Liver (tissue), 8 donors: ENCODE measurements at regions not wholly inside any gene's neighbourhood (a gene's known extent, or its start where the extent isn't known, plus 50 kb on each side); places are given as distances from the start of the nearest gene placed in this dataset.

ENCODE experiments used
- DNase-seq: peaks from one replicate; pipeline ENCODE4 v3.0.0-alpha.2; 2017; ENCODE audit warnings: low spot score
- H3K27ac ChIP-seq, 2 donors: one replicate each; pipeline ENCODE4 v1.7.0; 2013; ENCODE audit warnings: inconsistent platforms in 2 of 2, low read length in 2 of 2, control low read depth in 1 of 2, low read depth in 1 of 2, mild to moderate bottlenecking in 1 of 2
- H3K27me3 ChIP-seq, 4 donors: one replicate each; pipeline versions ENCODE4 v1.6.1 to v1.7.0; 2013; ENCODE audit warnings: low read length in 3 of 4, inconsistent platforms in 1 of 4, mild to moderate bottlenecking in 1 of 4, moderate library complexity in 1 of 4; ENCODE audit not compliant: control insufficient read depth in 4 of 4, insufficient read depth in 4 of 4
- H3K36me3 ChIP-seq, 4 donors: one replicate each; pipeline versions ENCODE4 v1.6.1 to v1.7.0; 2013; ENCODE audit warnings: low read length in 3 of 4, mild to moderate bottlenecking in 3 of 4, low read depth in 1 of 4, moderate library complexity in 1 of 4; ENCODE audit not compliant: control insufficient read depth in 4 of 4, insufficient read depth in 3 of 4
- H3K4me1 ChIP-seq, 4 donors: one replicate each; pipeline versions ENCODE4 v1.6.1 to v1.7.0; 2013; ENCODE audit warnings: low read length in 3 of 4, mild to moderate bottlenecking in 3 of 4, moderate library complexity in 1 of 4; ENCODE audit not compliant: control insufficient read depth in 4 of 4, insufficient read depth in 4 of 4
- H3K4me3 ChIP-seq, 3 donors: one replicate each; pipeline versions ENCODE4 v1.6.1 to v1.7.0; 2013; ENCODE audit warnings: low read length in 3 of 3, control low read depth in 1 of 3, low read depth in 1 of 3, mild to moderate bottlenecking in 1 of 3
- H3K9ac ChIP-seq, 2 donors: one replicate each; pipeline ENCODE4 v1.7.0; 2013; ENCODE audit warnings: low read length in 2 of 2, mild to moderate bottlenecking in 2 of 2, moderate library complexity in 2 of 2, control low read depth in 1 of 2, low read depth in 1 of 2
- H3K9me3 ChIP-seq, 4 donors: one replicate each; pipeline versions ENCODE4 v1.6.1 to v1.7.0; 2013; ENCODE audit warnings: low read length in 3 of 4; ENCODE audit not compliant: control insufficient read depth in 4 of 4
- ATF3 ChIP-seq: IDR thresholded peaks from 2 replicates; pipeline ENCODE4 v1.6.1; 2016; ENCODE audit warnings: antibody characterized with exemption
- CTCF ChIP-seq: fragments of 150-350 bp; IDR thresholded peaks from 2 replicates; pipeline ENCODE4 v1.5.1; 2017; ENCODE audit warnings: improper control_type of control experiment, low read depth, low read length; ENCODE audit not compliant: missing input control
- EGR1 ChIP-seq, 2 donors: IDR thresholded peaks; 2 replicates each; pipeline ENCODE4 v1.6.1; 2016 to 2018; ENCODE audit warnings: antibody characterized with exemption in 2 of 2, low read depth in 2 of 2
- FOXA1 ChIP-seq: IDR thresholded peaks from 2 replicates; pipeline ENCODE4 v1.6.1; 2016; ENCODE audit warnings: antibody characterized with exemption
- FOXA2 ChIP-seq: IDR thresholded peaks from 2 replicates; pipeline ENCODE4 v1.6.1; 2016; ENCODE audit warnings: antibody characterized with exemption
- GABPA ChIP-seq, 2 donors: IDR thresholded peaks in 1 of 2; conservative IDR thresholded peaks in 1 of 2; 2 replicates each; pipeline ENCODE4 v1.6.1; 2016; ENCODE audit warnings: antibody characterized with exemption in 2 of 2, mild to moderate bottlenecking in 1 of 2, moderate library complexity in 1 of 2
- HNF4A ChIP-seq, 2 donors: conservative IDR thresholded peaks; 2 replicates each; pipeline ENCODE4 v1.6.1; 2016; ENCODE audit warnings: antibody characterized with exemption in 2 of 2, mild to moderate bottlenecking in 2 of 2
- HNF4G ChIP-seq: IDR thresholded peaks from 2 replicates; pipeline ENCODE4 v1.6.1; 2016; ENCODE audit warnings: antibody characterized with exemption
- JUND ChIP-seq, 2 donors: IDR thresholded peaks; 2 replicates each; pipeline ENCODE4 v1.6.1; 2016; ENCODE audit warnings: antibody characterized with exemption in 2 of 2
- NR2F2 ChIP-seq: IDR thresholded peaks from 2 replicates; pipeline ENCODE4 v1.6.1; 2016; ENCODE audit warnings: antibody characterized with exemption
- RAD21 ChIP-seq, 2 donors: IDR thresholded peaks; 2 replicates each; pipeline ENCODE4 v1.6.1; 2016; ENCODE audit warnings: antibody characterized with exemption in 2 of 2, mild to moderate bottlenecking in 2 of 2
- REST ChIP-seq: IDR thresholded peaks from 2 replicates; pipeline ENCODE4 v1.6.1; 2016; ENCODE audit warnings: antibody characterized with exemption, mild to moderate bottlenecking
- RXRA ChIP-seq, 2 donors: IDR thresholded peaks; 2 replicates each; pipeline ENCODE4 v1.6.1; 2017 to 2018; ENCODE audit warnings: antibody characterized with exemption in 2 of 2, mild to moderate bottlenecking in 1 of 2
- SP1 ChIP-seq: IDR thresholded peaks from 2 replicates; pipeline ENCODE4 v1.6.1; 2018; ENCODE audit warnings: antibody characterized with exemption, mild to moderate bottlenecking
- TAF1 ChIP-seq: conservative IDR thresholded peaks from 2 replicates; pipeline ENCODE4 v1.6.1; 2016; ENCODE audit warnings: antibody characterized with exemption, mild to moderate bottlenecking
- YY1 ChIP-seq: IDR thresholded peaks from 2 replicates; pipeline ENCODE4 v1.6.1; 2016; ENCODE audit warnings: antibody characterized with exemption, mild to moderate bottlenecking
- WGBS: extraction: QIAGEN DNeasy Blood & Tissue Kit; methylation state at CpG from one replicate; pipeline ENCODE4 v1.1.7; 2013; 5-methylcytosine and 5-hydroxymethylcytosine counted together
- TF ChIP-seq, protein P1 (sequence below): IDR thresholded peaks from 2 replicates; pipeline ENCODE4 v1.6.1; 2016; ENCODE audit warnings: antibody characterized with exemption
- TF ChIP-seq, protein P2 (sequence below): IDR thresholded peaks from 2 replicates; pipeline ENCODE4 v1.6.1; 2016; ENCODE audit warnings: antibody characterized with exemption
- donor health status: healthy.
- donor health status: healthy.
- donor health status: healthy.
- donor health status: healthy.
- donor health status: healthy.

DNA sequence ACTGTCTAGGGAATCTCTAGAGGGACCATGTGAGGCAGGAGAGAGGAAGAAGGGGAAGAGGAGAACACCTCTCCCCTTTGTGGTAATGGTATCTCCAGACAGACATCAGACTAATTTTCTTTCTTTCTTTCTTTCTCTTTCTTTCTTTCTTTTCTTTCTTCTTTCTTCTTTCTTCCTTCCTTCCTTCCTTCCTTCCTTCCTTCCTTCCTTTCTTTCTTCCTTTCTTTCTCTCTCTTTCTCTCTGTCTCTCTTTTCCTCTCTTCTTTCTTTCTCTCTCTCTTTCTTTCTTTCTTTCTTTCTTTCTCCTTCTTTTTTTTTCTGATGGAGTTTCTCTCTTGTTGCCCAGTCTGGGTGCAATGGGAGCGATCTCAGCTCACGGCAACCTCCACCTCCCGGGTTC lies 73.2 kb upstream of the PAX2 start:
- peaks cover 0 to 4% (median 2%) of the 10 kb centered on the region in 4 donors for H3K4me1 ChIP-seq
- no peak overlapping the region for H3K27ac ChIP-seq
- peaks cover 7 to 15% (median 13%) of the 10 kb centered on the region in 4 donors for H3K27me3 ChIP-seq
- H3K9ac ChIP-seq: no peak overlapping the region
- TF ChIP-seq REST (no peak), HNF4G (no peak), GABPA (IDR thresholded peaks at IDR 0.05 in 1 of 2, conservative IDR thresholded peaks at IDR 0.05 in 1 of 2) (no peak), YY1 (no peak), RAD21 (IDR thresholded peaks at IDR 0.05) (no peak), HNF4A (conservative IDR thresholded peaks at IDR 0.05) (no peak), TAF1 (no peak), RXRA (IDR thresholded peaks at IDR 0.05) (no peak), EGR1 (IDR thresholded peaks at IDR 0.05; ENCODE audit: low read depth in 2 of 2) (no peak), FOXA2 (no peak), CTCF (no peak), SP1 (no peak), JUND (IDR thresholded peaks at IDR 0.05) (no peak), FOXA1 (no peak), ATF3 (no peak), NR2F2 (no peak)
- TF ChIP-seq, protein P1, sequence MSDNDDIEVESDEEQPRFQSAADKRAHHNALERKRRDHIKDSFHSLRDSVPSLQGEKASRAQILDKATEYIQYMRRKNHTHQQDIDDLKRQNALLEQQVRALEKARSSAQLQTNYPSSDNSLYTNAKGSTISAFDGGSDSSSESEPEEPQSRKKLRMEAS: no peak
- TF ChIP-seq, protein P2, sequence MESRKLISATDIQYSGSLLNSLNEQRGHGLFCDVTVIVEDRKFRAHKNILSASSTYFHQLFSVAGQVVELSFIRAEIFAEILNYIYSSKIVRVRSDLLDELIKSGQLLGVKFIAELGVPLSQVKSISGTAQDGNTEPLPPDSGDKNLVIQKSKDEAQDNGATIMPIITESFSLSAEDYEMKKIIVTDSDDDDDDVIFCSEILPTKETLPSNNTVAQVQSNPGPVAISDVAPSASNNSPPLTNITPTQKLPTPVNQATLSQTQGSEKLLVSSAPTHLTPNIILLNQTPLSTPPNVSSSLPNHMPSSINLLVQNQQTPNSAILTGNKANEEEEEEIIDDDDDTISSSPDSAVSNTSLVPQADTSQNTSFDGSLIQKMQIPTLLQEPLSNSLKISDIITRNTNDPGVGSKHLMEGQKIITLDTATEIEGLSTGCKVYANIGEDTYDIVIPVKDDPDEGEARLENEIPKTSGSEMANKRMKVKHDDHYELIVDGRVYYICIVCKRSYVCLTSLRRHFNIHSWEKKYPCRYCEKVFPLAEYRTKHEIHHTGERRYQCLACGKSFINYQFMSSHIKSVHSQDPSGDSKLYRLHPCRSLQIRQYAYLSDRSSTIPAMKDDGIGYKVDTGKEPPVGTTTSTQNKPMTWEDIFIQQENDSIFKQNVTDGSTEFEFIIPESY: no peak
- H3K4me3 ChIP-seq: no peak overlapping the region
- no peak for DNase-seq
- no peaks in the 10 kb centered on the region for H3K36me3 ChIP-seq
- WGBS: 89% methylated on average over 3 of the region's 3 CpGs
- no peaks in the 10 kb centered on the region for H3K9me3 ChIP-seq
